Liver (tissue), 8 donors: ENCODE measurements at regions not wholly inside any gene's neighbourhood (a gene's known extent, or its start where the extent isn't known, plus 50 kb on each side); places are given as distances from the start of the nearest gene placed in this dataset.

Experiments used
- DNase-seq: peaks from one replicate; pipeline ENCODE4 v3.0.0-alpha.2; 2017; ENCODE audit warnings: low spot score
- H3K27ac ChIP-seq, 2 donors: one replicate each; pipeline ENCODE4 v1.7.0; 2013; ENCODE audit warnings: inconsistent platforms in 2 of 2, low read length in 2 of 2, control low read depth in 1 of 2, low read depth in 1 of 2, mild to moderate bottlenecking in 1 of 2
- H3K27me3 ChIP-seq, 4 donors: one replicate each; pipeline versions ENCODE4 v1.6.1 to v1.7.0; 2013; ENCODE audit warnings: low read length in 3 of 4, inconsistent platforms in 1 of 4, mild to moderate bottlenecking in 1 of 4, moderate library complexity in 1 of 4; ENCODE audit not compliant: control insufficient read depth in 4 of 4, insufficient read depth in 4 of 4
- H3K36me3 ChIP-seq, 4 donors: one replicate each; pipeline versions ENCODE4 v1.6.1 to v1.7.0; 2013; ENCODE audit warnings: low read length in 3 of 4, mild to moderate bottlenecking in 3 of 4, low read depth in 1 of 4, moderate library complexity in 1 of 4; ENCODE audit not compliant: control insufficient read depth in 4 of 4, insufficient read depth in 3 of 4
- H3K4me1 ChIP-seq, 4 donors: one replicate each; pipeline versions ENCODE4 v1.6.1 to v1.7.0; 2013; ENCODE audit warnings: low read length in 3 of 4, mild to moderate bottlenecking in 3 of 4, moderate library complexity in 1 of 4; ENCODE audit not compliant: control insufficient read depth in 4 of 4, insufficient read depth in 4 of 4
- H3K4me3 ChIP-seq, 3 donors: one replicate each; pipeline versions ENCODE4 v1.6.1 to v1.7.0; 2013; ENCODE audit warnings: low read length in 3 of 3, control low read depth in 1 of 3, low read depth in 1 of 3, mild to moderate bottlenecking in 1 of 3
- H3K9ac ChIP-seq, 2 donors: one replicate each; pipeline ENCODE4 v1.7.0; 2013; ENCODE audit warnings: low read length in 2 of 2, mild to moderate bottlenecking in 2 of 2, moderate library complexity in 2 of 2, control low read depth in 1 of 2, low read depth in 1 of 2
- H3K9me3 ChIP-seq, 4 donors: one replicate each; pipeline versions ENCODE4 v1.6.1 to v1.7.0; 2013; ENCODE audit warnings: low read length in 3 of 4; ENCODE audit not compliant: control insufficient read depth in 4 of 4
- ATF3 ChIP-seq: IDR thresholded peaks from 2 replicates; pipeline ENCODE4 v1.6.1; 2016; ENCODE audit warnings: antibody characterized with exemption
- CTCF ChIP-seq: fragments of 150-350 bp; IDR thresholded peaks from 2 replicates; pipeline ENCODE4 v1.5.1; 2017; ENCODE audit warnings: improper control_type of control experiment, low read depth, low read length; ENCODE audit not compliant: missing input control
- EGR1 ChIP-seq, 2 donors: IDR thresholded peaks; 2 replicates each; pipeline ENCODE4 v1.6.1; 2016 to 2018; ENCODE audit warnings: antibody characterized with exemption in 2 of 2, low read depth in 2 of 2
- GABPA ChIP-seq, 2 donors: IDR thresholded peaks in 1 of 2; conservative IDR thresholded peaks in 1 of 2; 2 replicates each; pipeline ENCODE4 v1.6.1; 2016; ENCODE audit warnings: antibody characterized with exemption in 2 of 2, mild to moderate bottlenecking in 1 of 2, moderate library complexity in 1 of 2
- HNF4A ChIP-seq, 2 donors: conservative IDR thresholded peaks; 2 replicates each; pipeline ENCODE4 v1.6.1; 2016; ENCODE audit warnings: antibody characterized with exemption in 2 of 2, mild to moderate bottlenecking in 2 of 2
- HNF4G ChIP-seq: IDR thresholded peaks from 2 replicates; pipeline ENCODE4 v1.6.1; 2016; ENCODE audit warnings: antibody characterized with exemption
- JUND ChIP-seq, 2 donors: IDR thresholded peaks; 2 replicates each; pipeline ENCODE4 v1.6.1; 2016; ENCODE audit warnings: antibody characterized with exemption in 2 of 2
- MAX ChIP-seq: IDR thresholded peaks from 2 replicates; pipeline ENCODE4 v1.6.1; 2016; ENCODE audit warnings: antibody characterized with exemption
- NR2F2 ChIP-seq: IDR thresholded peaks from 2 replicates; pipeline ENCODE4 v1.6.1; 2016; ENCODE audit warnings: antibody characterized with exemption
- REST ChIP-seq: IDR thresholded peaks from 2 replicates; pipeline ENCODE4 v1.6.1; 2016; ENCODE audit warnings: antibody characterized with exemption, mild to moderate bottlenecking
- RXRA ChIP-seq, 2 donors: IDR thresholded peaks; 2 replicates each; pipeline ENCODE4 v1.6.1; 2017 to 2018; ENCODE audit warnings: antibody characterized with exemption in 2 of 2, mild to moderate bottlenecking in 1 of 2
- SP1 ChIP-seq: IDR thresholded peaks from 2 replicates; pipeline ENCODE4 v1.6.1; 2018; ENCODE audit warnings: antibody characterized with exemption, mild to moderate bottlenecking
- TAF1 ChIP-seq: conservative IDR thresholded peaks from 2 replicates; pipeline ENCODE4 v1.6.1; 2016; ENCODE audit warnings: antibody characterized with exemption, mild to moderate bottlenecking
- YY1 ChIP-seq: IDR thresholded peaks from 2 replicates; pipeline ENCODE4 v1.6.1; 2016; ENCODE audit warnings: antibody characterized with exemption, mild to moderate bottlenecking
- ZBTB33 ChIP-seq: IDR thresholded peaks from 2 replicates; pipeline ENCODE4 v1.6.1; 2016; ENCODE audit warnings: antibody characterized with exemption
- WGBS: extraction: QIAGEN DNeasy Blood & Tissue Kit; methylation state at CpG from one replicate; pipeline ENCODE4 v1.1.7; 2013; 5-methylcytosine and 5-hydroxymethylcytosine counted together
- donor health status: healthy.
- donor health status: healthy.
- donor health status: healthy.
- donor health status: healthy.
- donor health status: healthy.

- no peak for TF ChIP-seq REST
- no peak for TF ChIP-seq SP1
- no peak for TF ChIP-seq EGR1 (IDR thresholded peaks at IDR 0.05; ENCODE audit: low read depth in 2 of 2)
- no peak for TF ChIP-seq ATF3
- TF ChIP-seq HNF4A (conservative IDR thresholded peaks at IDR 0.05), result no peak
- no peak for TF ChIP-seq MAX
- no peak for TF ChIP-seq CTCF
- TF ChIP-seq GABPA (IDR thresholded peaks at IDR 0.05 in 1 of 2, conservative IDR thresholded peaks at IDR 0.05 in 1 of 2), result no peak
- no peak for TF ChIP-seq HNF4G
- H3K27ac ChIP-seq, result no peak overlapping the region
- no peak overlapping the region for H3K9ac ChIP-seq
- no peak for DNase-seq
- no peaks in the 10 kb centered on the region for H3K36me3 ChIP-seq
- H3K9me3 ChIP-seq, result no peaks in the 10 kb centered on the region
- no peak overlapping the region for H3K4me3 ChIP-seq
- 97% methylated on average over 1 of the region's 1 CpG for WGBS
- H3K27me3 ChIP-seq, result no peaks in the 10 kb centered on the region
- H3K4me1 ChIP-seq, result peaks cover 0 to 16% (median 11%) of the 10 kb centered on the region in 4 donors
Observed at GRCh38 chr2:177335917-177336450, 56.6 kb upstream of the AGPS start.

GRCh38 chr2:177338177-177338721 is 54.3 kb upstream of the AGPS start:
- Histone ChIP-seq H3K27me3 (no peaks in the 10 kb centered on the region), H3K9me3 (no peaks in the 10 kb centered on the region), H3K36me3 (no peaks in the 10 kb centered on the region), H3K27ac (no peak overlapping the region), H3K9ac (no peak overlapping the region), H3K4me3 (no peak overlapping the region), H3K4me1 (peaks cover 0 to 2% (median under 1%) of the 10 kb centered on the region in 4 donors)
- WGBS, result 86% methylated on average over 4 of the region's 4 CpGs
- TF ChIP-seq RXRA (IDR thresholded peaks at IDR 0.05), result no peak
- no peak for TF ChIP-seq YY1
- TF ChIP-seq TAF1, result no peak
- no peak for TF ChIP-seq JUND (IDR thresholded peaks at IDR 0.05)
- TF ChIP-seq ZBTB33, result no peak
- TF ChIP-seq NR2F2, result no peak
- TF ChIP-seq HNF4A (conservative IDR thresholded peaks at IDR 0.05), result no peak
- no peak for DNase-seq
